Ovary (tissue), 7 donors: ENCODE measurements at regions not wholly inside any gene's neighbourhood (a gene's known extent, or its start where the extent isn't known, plus 50 kb on each side); places are given as distances from the start of the nearest gene placed in this dataset.

Experiments
- DNase-seq, 5 donors: peaks; one replicate each; pipeline ENCODE4 v3.0.0-alpha.2; 2019 to 2020
- H3K27ac ChIP-seq, 2 donors: fragments of 200-600 bp; one replicate each; pipeline versions ENCODE4 v1.5.1 to v1.8.0; 2019 to 2022
- H3K27me3 ChIP-seq: fragments of 200-600 bp; one replicate; pipeline ENCODE4 v1.8.0; 2022
- H3K36me3 ChIP-seq: fragments of 200-600 bp; sonication (generic); one replicate; pipeline ENCODE4 v1.5.1; 2019
- H3K4me1 ChIP-seq: one replicate; pipeline ENCODE4 v1.8.1; 2013; ENCODE audit warnings: mild to moderate bottlenecking, moderate library complexity; ENCODE audit not compliant: insufficient read depth
- H3K4me3 ChIP-seq: fragments of 200-600 bp; sonication (generic); one replicate; pipeline ENCODE4 v1.5.1; 2017
- H3K9me3 ChIP-seq, 2 donors: fragments of 200-600 bp in 1 of 2; sonication (generic) in 1 of 2; one replicate each; pipeline versions ENCODE4 v1.5.1 to v1.8.1; 2013 to 2019; ENCODE audit warnings: mild to moderate bottlenecking in 1 of 2, moderate library complexity in 1 of 2
- CTCF ChIP-seq, 3 donors: fragments of 450-650 bp in 2 of 3; fragments of 200-600 bp in 1 of 3; IDR thresholded peaks; one replicate each; pipeline versions ENCODE4 v1.5.1 to v1.8.0; 2016 to 2022; ENCODE audit warnings: antibody characterized with exemption in 3 of 3, mild to moderate bottlenecking in 1 of 3
- EP300 ChIP-seq: sonication (generic); formaldehyde crosslinking; IDR thresholded peaks from one replicate; pipeline ENCODE4 v1.6.1; 2017; ENCODE audit warnings: antibody characterized with exemption
- POLR2A ChIP-seq: fragments of 450-650 bp; IDR thresholded peaks from one replicate; pipeline ENCODE4 v1.6.1; 2017; ENCODE audit warnings: antibody characterized with exemption, mild to moderate bottlenecking, moderate library complexity
- WGBS, 3 donors: extraction: QIAGEN DNeasy Blood & Tissue Kit in 1 of 3; methylation state at CpG; one replicate each; pipeline versions ENCODE4 v1.1.5 to v1.1.7; 2013 to 2017; 5-methylcytosine and 5-hydroxymethylcytosine counted together
- intact Hi-C, 4 donors: fragments of 100-400 bp; cut with DNase I; formaldehyde crosslinking; loops; one replicate each; pipeline versions ENCODE4 v1.11.0 to v1.15.1; 2022 to 2023
- donor health status: DM: no; HTN: no; CAD: no; lungs with moderate emphysema.
- donor health status: DM: no; HTN: no; CAD: no.
- donor health status: Bipolar disorder and iron deficiency.
- donor health status: DM: no; HTN: no; CAD: no.
- donor health status: DM: yes; HTN: yes; CAD: no.

DNA sequence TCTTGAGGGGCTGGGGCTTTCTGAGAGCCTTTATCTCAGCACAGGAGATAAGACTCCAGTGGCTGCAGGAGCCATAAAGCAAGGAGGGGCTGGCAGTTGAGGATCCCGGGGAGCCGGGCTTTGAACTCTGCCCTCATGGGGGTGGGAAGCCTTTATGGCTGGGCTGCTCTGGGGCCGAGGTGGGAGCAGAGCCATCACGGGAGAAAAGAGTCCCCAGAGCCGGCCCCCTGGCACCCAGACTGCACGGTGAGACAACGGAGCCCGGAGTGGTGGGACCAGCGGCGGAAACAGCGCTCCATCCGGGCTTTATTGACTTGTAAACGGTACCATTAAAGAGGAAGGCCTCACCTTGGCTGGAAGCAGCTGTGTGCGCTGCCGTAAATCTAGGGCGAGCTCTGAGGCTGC is 162.6 kb downstream of the MYCN start:
- intact Hi-C loops: loop anchor here in 1 of 4 donors (10.0 kb wide), 1 partner anchor 108 kb away; no protein-coding TSS in a partner anchor
- no peaks in the 10 kb centered on the region for H3K9me3 ChIP-seq
- no peak for TF ChIP-seq POLR2A
- no peak for TF ChIP-seq EP300
- TF ChIP-seq CTCF (IDR thresholded peaks at IDR 0.05): no peak
- no peaks in the 10 kb centered on the region for H3K27me3 ChIP-seq
- 62 to 76% (median 72%) methylated on average over 16 of the region's 16 CpGs for whole genome bisulfite sequencing, 3 donors
- no peak overlapping the region for H3K4me3 ChIP-seq
- H3K4me1 ChIP-seq: no peaks in the 10 kb centered on the region
- H3K27ac ChIP-seq: no peak overlapping the region
- no peak for DNase-seq
- H3K36me3 ChIP-seq: no peaks in the 10 kb centered on the region

DNA sequence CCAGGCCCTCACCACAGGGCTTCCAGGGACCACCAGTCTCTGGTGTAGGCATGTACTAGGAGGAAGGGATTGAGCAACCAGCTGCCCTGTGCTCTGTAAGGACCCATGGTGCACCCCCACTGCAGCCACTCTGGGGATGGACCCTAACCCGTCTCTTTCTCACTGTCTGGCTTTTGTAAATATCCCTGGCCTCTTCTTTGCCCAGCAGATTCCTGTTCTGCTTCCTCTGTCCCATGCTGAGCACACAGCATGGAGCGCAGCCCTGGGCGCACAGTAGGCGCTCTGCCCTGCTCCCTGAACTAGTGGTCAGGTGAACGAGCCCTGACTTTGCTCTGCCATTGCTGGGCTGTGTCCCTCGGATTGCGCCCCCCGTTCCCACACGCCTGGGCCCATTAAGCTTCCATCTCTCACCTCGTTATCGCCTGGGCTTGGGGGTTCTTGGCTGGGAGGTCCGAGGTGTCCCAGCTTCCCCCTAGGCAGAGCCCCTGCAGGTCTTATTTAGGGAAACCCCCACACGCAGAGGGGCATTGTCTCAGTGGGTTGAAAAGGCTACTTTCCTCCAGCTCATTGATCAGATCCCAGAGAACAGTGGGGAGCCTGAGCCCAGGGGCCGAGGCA is 162.1 kb downstream of the MYCN start:
- Histone ChIP-seq H3K4me3 (no peak overlapping the region), H3K27ac (no peak overlapping the region), H3K36me3 (no peaks in the 10 kb centered on the region), H3K27me3 (no peaks in the 10 kb centered on the region), H3K9me3 (no peaks in the 10 kb centered on the region), H3K4me1 (no peaks in the 10 kb centered on the region)
- TF ChIP-seq CTCF (IDR thresholded peaks at IDR 0.05): no peak
- TF ChIP-seq EP300: no peak
- no peak for TF ChIP-seq POLR2A
- intact Hi-C loops: loop anchor here in 1 of 4 donors (10.0 kb wide), 1 partner anchor 108 kb away; no protein-coding TSS in a partner anchor
- no peak for DNase-seq
- 76 to 80% (median 77%) methylated on average over 13 to 14 of the region's 14 CpGs for WGBS, 3 donors

GRCh38 chr2:16101196-16101595 is 160.8 kb downstream of the MYCN start:
- no peak for DNase-seq
- Histone ChIP-seq H3K36me3 (no peaks in the 10 kb centered on the region), H3K9me3 (no peaks in the 10 kb centered on the region), H3K27me3 (no peaks in the 10 kb centered on the region), H3K4me3 (no peak overlapping the region), H3K4me1 (no peaks in the 10 kb centered on the region), H3K27ac (no peak overlapping the region)
- WGBS, 3 donors: 75 to 89% (median 81%) methylated on average over 3 of the region's 3 CpGs
- intact Hi-C loops: loop anchor here in 1 of 4 donors (10.0 kb wide), 1 partner anchor 106 kb away; no protein-coding TSS in a partner anchor
- TF ChIP-seq EP300 (no peak), CTCF (IDR thresholded peaks at IDR 0.05) (no peak), POLR2A (no peak)

GRCh38 chr2:16100006-16100405 is 159.7 kb downstream of the MYCN start:
- no peaks in the 10 kb centered on the region for H3K27me3 ChIP-seq
- no peaks in the 10 kb centered on the region for H3K9me3 ChIP-seq
- H3K4me1 ChIP-seq: no peaks in the 10 kb centered on the region
- 97 to 100% (median 100%) methylated on average over 1 of the region's 1 CpG for WGBS, 3 donors
- DNase-seq: no peak
- H3K27ac ChIP-seq: no peak overlapping the region
- H3K4me3 ChIP-seq: no peak overlapping the region
- intact Hi-C loops: loop anchor here in 1 of 4 donors (10.0 kb wide), 1 partner anchor 105 kb away; no protein-coding TSS in a partner anchor
- no peaks in the 10 kb centered on the region for H3K36me3 ChIP-seq
- TF ChIP-seq EP300: no peak
- TF ChIP-seq CTCF (IDR thresholded peaks at IDR 0.05): no peak
- TF ChIP-seq POLR2A: no peak
